SK-N-SH (cell line): ENCODE measurements at regions not wholly inside any gene's neighbourhood (a gene's known extent, or its start where the extent isn't known, plus 50 kb on each side); places are given as distances from the start of the nearest gene placed in this dataset.

ENCODE experiments used
- CTCF ChIA-PET: fragments of 300-600, 350-600 bp; formaldehyde crosslinking; extraction: SDS; loops from one replicate; lab custom pipeline; 2021; lab: Yijun Ruan, JAX
- POLR2A ChIA-PET: fragments of 350-600 bp; sonication (Branson Sonifier 250); formaldehyde crosslinking; extraction: SDS; loops from one replicate; lab custom pipeline; 2020; ENCODE audit warnings: antibody characterized with exemption, inconsistent platforms; lab: Yijun Ruan, JAX
- DNase-seq: peaks from one replicate; pipeline ENCODE4 v3.0.0; 2012
- H2AFZ ChIP-seq: fragments of 200-600 bp; sonication (generic); 2 replicates; pipeline ENCODE4 v1.8.1; 2016; ENCODE audit warnings: antibody characterized with exemption, mild to moderate bottlenecking, low read depth
- H3F3A ChIP-seq: fragments of 200-600 bp; sonication (generic); replicated peaks from 2 replicates; pipeline ENCODE3; 2016; ENCODE audit warnings: antibody characterized with exemption, mild to moderate bottlenecking; ENCODE audit not compliant: insufficient read depth
- H3K27ac ChIP-seq, 2 experiments: fragments of 200-500 bp in 1 of 2; fragments of 200-600 bp in 1 of 2; sonication (Bioruptor generic) in 1 of 2; sonication (generic), shearing (Covaris generic) in 1 of 2; 2 replicates each; pipeline versions ENCODE4 v1.5.1 to v1.6.1; 2014 to 2016; ENCODE audit warnings: low read depth in 2 of 2, inconsistent platforms in 1 of 2, low read length in 1 of 2, mild to moderate bottlenecking in 1 of 2, mixed read lengths in 1 of 2
- H3K27me3 ChIP-seq: fragments of 200-600 bp; sonication (generic), shearing (Covaris generic); 2 replicates; pipeline ENCODE4 v1.6.1; 2016; ENCODE audit warnings: mixed run types; ENCODE audit not compliant: insufficient read depth
- H3K36me3 ChIP-seq, 2 experiments: fragments of 200-500 bp in 1 of 2; fragments of 200-600 bp in 1 of 2; sonication (Bioruptor generic) in 1 of 2; sonication (generic) in 1 of 2; replicated peaks in 1 of 2; 2 replicates each; pipeline versions ENCODE3 to v1.5.1; 2014 to 2016; ENCODE audit warnings: low read length in 1 of 2, mild to moderate bottlenecking in 1 of 2; ENCODE audit not compliant: insufficient read depth in 2 of 2, control insufficient read depth in 1 of 2
- H3K4me1 ChIP-seq, 2 experiments: fragments of 200-500 bp in 1 of 2; fragments of 200-600 bp in 1 of 2; sonication (Bioruptor generic) in 1 of 2; sonication (generic), shearing (Covaris generic) in 1 of 2; 2 replicates each; pipeline versions ENCODE4 v1.5.1 to v1.6.1; 2014 to 2016; ENCODE audit warnings: low read depth in 1 of 2, low read length in 1 of 2, mixed run types in 1 of 2; ENCODE audit not compliant: insufficient read depth in 2 of 2, control insufficient read depth in 1 of 2
- H3K4me2 ChIP-seq: fragments of 200-600 bp; sonication (generic), shearing (Covaris generic); 2 replicates; pipeline ENCODE4 v1.6.1; 2017; ENCODE audit warnings: mixed run types
- H3K4me3 ChIP-seq, 2 experiments: fragments of 200-500 bp in 1 of 2; fragments of 200-600 bp in 1 of 2; sonication (Bioruptor generic) in 1 of 2; sonication (generic), shearing (Covaris generic) in 1 of 2; 2 replicates each; pipeline versions ENCODE4 v1.5.1 to v1.8.1; 2014 to 2016; ENCODE audit warnings: low read depth in 2 of 2, inconsistent platforms in 1 of 2, low read length in 1 of 2, mild to moderate bottlenecking in 1 of 2, mixed read lengths in 1 of 2, moderate library complexity in 1 of 2
- H3K79me2 ChIP-seq: fragments of 200-600 bp; sonication (generic); 2 replicates; pipeline ENCODE4 v1.8.1; 2017; ENCODE audit warnings: mild to moderate bottlenecking; ENCODE audit not compliant: insufficient read depth
- H3K9ac ChIP-seq: fragments of 200-600 bp; sonication (generic); 2 replicates; pipeline ENCODE4 v1.6.1; 2017; ENCODE audit warnings: mixed run types
- H3K9me2 ChIP-seq: fragments of 200-600 bp; sonication (generic); 2 replicates; pipeline ENCODE4 v1.6.1; 2017; ENCODE audit warnings: mixed run types
- H3K9me3 ChIP-seq: fragments of 200-600 bp; sonication (generic); 2 replicates; pipeline ENCODE4 v1.6.1; 2017; ENCODE audit warnings: mixed run types, mild to moderate bottlenecking, moderate library complexity
- H4K20me1 ChIP-seq: fragments of 200-600 bp; sonication (generic); 2 replicates; pipeline ENCODE4 v1.6.1; 2017; ENCODE audit warnings: mild to moderate bottlenecking, mixed run types; ENCODE audit not compliant: insufficient read depth
- CHD2 ChIP-seq: fragments of 150-350 bp; IDR thresholded peaks from 2 replicates; pipeline ENCODE4 v1.6.1; 2018; ENCODE audit warnings: low read length; ENCODE audit not compliant: partially characterized antibody
- CTCF ChIP-seq: fragments of 200-600 bp; sonication (generic); IDR thresholded peaks from 2 replicates; pipeline ENCODE4 v1.6.1; 2017; ENCODE audit warnings: antibody characterized with exemption, mild to moderate bottlenecking, moderate library complexity
- ELF1 ChIP-seq: IDR thresholded peaks from 2 replicates; pipeline ENCODE4 v1.4.0; 2012
- FOSL2 ChIP-seq: IDR thresholded peaks from 2 replicates; pipeline ENCODE4 v1.4.0; 2012; ENCODE audit warnings: low read depth, mild to moderate bottlenecking, moderate library complexity, borderline replicate concordance
- GABPA ChIP-seq: IDR thresholded peaks from 2 replicates; pipeline ENCODE4 v1.4.0; 2012; ENCODE audit warnings: low read depth, mild to moderate bottlenecking
- GATA2 ChIP-seq: sonication (generic); formaldehyde crosslinking; IDR thresholded peaks from 2 replicates; pipeline ENCODE4 v1.5.0; 2020; ENCODE audit warnings: mild to moderate bottlenecking, missing genetic modification reagents
- JUND ChIP-seq: IDR thresholded peaks from 2 replicates; pipeline ENCODE4 v1.4.0; 2012
- MAX ChIP-seq: IDR thresholded peaks from 2 replicates; pipeline ENCODE4 v1.4.0; 2012; ENCODE audit warnings: low read depth
- MEF2A ChIP-seq: IDR thresholded peaks from 2 replicates; pipeline ENCODE4 v1.4.0; 2012; ENCODE audit warnings: low read depth, borderline replicate concordance
- MXI1 ChIP-seq: IDR thresholded peaks from 2 replicates; pipeline ENCODE4 v1.6.1; 2012; ENCODE audit warnings: mild to moderate bottlenecking, low read depth, low read length, improper control_type of control experiment
- NRF1 ChIP-seq: IDR thresholded peaks from 2 replicates; pipeline ENCODE4 v1.6.1; 2012; ENCODE audit warnings: low read depth, mild to moderate bottlenecking, low read length
- PBX3 ChIP-seq: IDR thresholded peaks from 2 replicates; pipeline ENCODE4; 2012
- POLR2AphosphoS5 ChIP-seq: IDR thresholded peaks from 2 replicates; pipeline ENCODE4 v1.6.1; 2012; ENCODE audit warnings: low read depth, low read length
- RAD21 ChIP-seq: IDR thresholded peaks from 2 replicates; pipeline ENCODE4 v1.6.1; 2012; ENCODE audit warnings: mild to moderate bottlenecking, low read length
- RCOR1 ChIP-seq: fragments of 150-350 bp; IDR thresholded peaks from 2 replicates; pipeline ENCODE4 v1.6.1; 2017; ENCODE audit warnings: antibody characterized with exemption, low read length
- TAF1 ChIP-seq: IDR thresholded peaks from 2 replicates; pipeline ENCODE4 v1.6.1; 2012; ENCODE audit warnings: low read depth, mild to moderate bottlenecking, low read length, moderate library complexity, borderline replicate concordance
- TCF12 ChIP-seq: IDR thresholded peaks from 2 replicates; pipeline ENCODE4 v1.4.0; 2012
- YY1 ChIP-seq: IDR thresholded peaks from 2 replicates; pipeline ENCODE4 v1.4.0; 2012; ENCODE audit warnings: low read depth, mild to moderate bottlenecking
- ZBTB33 ChIP-seq: IDR thresholded peaks from 2 replicates; pipeline ENCODE4 v1.4.0; 2012; ENCODE audit warnings: low read depth, borderline replicate concordance
- WGBS: methylation state at CpG from one replicate; pipeline ENCODE4 v1.1.6; 2017; ENCODE audit warnings: low lambda C conversion rate; 5-methylcytosine and 5-hydroxymethylcytosine counted together

GRCh38 chr14:71824816-71825215, 107.4 kb upstream of the RGS6 start (continued):
- TF ChIP-seq CTCF (no peak), NRF1 (no peak)

- no peak for TF ChIP-seq RCOR1
- no peak for TF ChIP-seq YY1
- TF ChIP-seq ELF1: no peak
- CTCF ChIA-PET: interaction anchor here (0.9 to 2.3 kb wide), 3 partner anchors 10 to 22 kb away, joined by 3 to 8 read pairs (median 8); no protein-coding TSS in a partner anchor
- Histone ChIP-seq H2AFZ (no peak overlapping the region), H3K27ac (no peak overlapping the region), H3K36me3 (no peaks in the 10 kb centered on the region), H3K27me3 (no peaks in the 10 kb centered on the region; the same call in 1 of the 2 replicates), H3K9me2 (no peaks in the 10 kb centered on the region), H3K9ac (no peak overlapping the region), H4K20me1 (no peaks in the 10 kb centered on the region), H3K9me3 (no peaks in the 10 kb centered on the region), H3K4me3 (no peak overlapping the region), H3K79me2 (no peaks in the 10 kb centered on the region), H3K4me2 (no peak overlapping the region), H3F3A (no peaks in the 10 kb centered on the region), H3K4me1 (no peaks in the 10 kb centered on the region)
- no peak for DNase-seq
- 1% methylated on average over 3 of the region's 3 CpGs for WGBS
- POLR2A ChIA-PET: no interaction called here
These were observed 98.8 kb upstream of the RGS6 start for GRCh38 chr14:71833476-71833875.

- Histone ChIP-seq H3K27me3 (no peaks in the 10 kb centered on the region; the same call in 1 of the 2 replicates), H3K79me2 (no peaks in the 10 kb centered on the region), H3K4me1 (no peaks in the 10 kb centered on the region), H3K9me2 (no peaks in the 10 kb centered on the region), H3K9ac (no peak overlapping the region), H3K4me2 (no peak overlapping the region), H3K27ac (no peak overlapping the region), H3K4me3 (no peak overlapping the region), H4K20me1 (no peaks in the 10 kb centered on the region), H3F3A (no peaks in the 10 kb centered on the region), H2AFZ (no peak overlapping the region), H3K9me3 (no peaks in the 10 kb centered on the region), H3K36me3 (no peaks in the 10 kb centered on the region)
- DNase-seq: no peak
- WGBS: 30% methylated on average over 4 of the region's 4 CpGs
- ChIA-PET CTCF (interaction anchor here (0.9 to 2.3 kb wide), 2 partner anchors 11 to 21 kb away, joined by 3 to 8 read pairs; no protein-coding TSS in a partner anchor), POLR2A (no interaction called here)
- no peak for TF ChIP-seq MAX
- TF ChIP-seq FOSL2: no peak
- TF ChIP-seq YY1: no peak
- TF ChIP-seq ZBTB33: no peak
- TF ChIP-seq RAD21: no peak
- no peak for TF ChIP-seq GATA2 (CRISPR knock-in tag)
- no peak for TF ChIP-seq PBX3
- TF ChIP-seq TAF1: no peak
- no peak for TF ChIP-seq MXI1
- no peak for TF ChIP-seq MEF2A
- no peak for TF ChIP-seq GABPA
- no peak for TF ChIP-seq CHD2
- TF ChIP-seq TCF12: no peak
- TF ChIP-seq POLR2AphosphoS5: no peak
- TF ChIP-seq JUND: no peak
- TF ChIP-seq CTCF: no peak
These were observed 97.7 kb upstream of the RGS6 start for GRCh38 chr14:71834284-71835204.
